ENCODE measurements at regions not wholly inside any gene's neighbourhood (a gene's known extent, or its start where the extent isn't known, plus 50 kb on each side); places are given as distances from the start of the nearest gene placed in this dataset.

- H3K4me3 ChIP-seq = no peak overlapping the region
- no peaks in the 10 kb centered on the region for H3K9me3 ChIP-seq
- intact Hi-C loops (cut with DNase I) = no loop called here
- H3K27ac ChIP-seq = no peak overlapping the region
- TF ChIP-seq CTCF (IDR thresholded peaks at IDR 0.05) = no peak
- no peaks in the 10 kb centered on the region for H3K27me3 ChIP-seq
- H3K36me3 ChIP-seq = no peaks in the 10 kb centered on the region
- ATAC-seq (no peak), DNase-seq (no peak)
- H3K4me1 ChIP-seq = no peaks in the 10 kb centered on the region
Measured at GRCh38 chr6:71199736-71200135, 88.9 kb upstream of the OGFRL1 start.

- H3K4me1 ChIP-seq = no peaks in the 10 kb centered on the region
- H3K36me3 ChIP-seq = no peaks in the 10 kb centered on the region
- H3K27ac ChIP-seq = no peak overlapping the region
- DNase-seq (no peak), ATAC-seq (no peak)
- no peak overlapping the region for H3K4me3 ChIP-seq
- no peaks in the 10 kb centered on the region for H3K27me3 ChIP-seq
- no peak for TF ChIP-seq CTCF (IDR thresholded peaks at IDR 0.05)
- intact Hi-C loops (cut with DNase I) = no loop called here
- H3K9me3 ChIP-seq = no peaks in the 10 kb centered on the region
Measured at GRCh38 chr6:71203206-71203605, 85.4 kb upstream of the OGFRL1 start.

GRCh38 chr6:71204741-71205140, 83.9 kb upstream of the OGFRL1 start:
- TF ChIP-seq CTCF (IDR thresholded peaks at IDR 0.05) = no peak
- no peaks in the 10 kb centered on the region for H3K36me3 ChIP-seq
- intact Hi-C loops (cut with DNase I) = no loop called here
- ATAC-seq = no peak
- H3K9me3 ChIP-seq = no peaks in the 10 kb centered on the region
- H3K4me3 ChIP-seq = no peak overlapping the region
- H3K4me1 ChIP-seq = no peaks in the 10 kb centered on the region
- no peak for DNase-seq
- H3K27ac ChIP-seq = no peak overlapping the region
- no peaks in the 10 kb centered on the region for H3K27me3 ChIP-seq

- TF ChIP-seq CTCF (IDR thresholded peaks at IDR 0.05) = no peak
- no peak for ATAC-seq
- H3K4me3 ChIP-seq = no peak overlapping the region
- no peaks in the 10 kb centered on the region for H3K9me3 ChIP-seq
- no peaks in the 10 kb centered on the region for H3K36me3 ChIP-seq
- intact Hi-C loops (cut with DNase I) = no loop called here
- no peak overlapping the region for H3K27ac ChIP-seq
- no peaks in the 10 kb centered on the region for H3K27me3 ChIP-seq
- no peak for DNase-seq
- no peaks in the 10 kb centered on the region for H3K4me1 ChIP-seq
Measured at GRCh38 chr6:71205336-71205956, 83.2 kb upstream of the OGFRL1 start.

- DNase-seq (no peak), ATAC-seq (no peak)
- Histone ChIP-seq H3K9me3 (no peaks in the 10 kb centered on the region), H3K4me1 (no peaks in the 10 kb centered on the region), H3K27ac (no peak overlapping the region), H3K36me3 (no peaks in the 10 kb centered on the region), H3K4me3 (no peak overlapping the region), H3K27me3 (no peaks in the 10 kb centered on the region)
- intact Hi-C loops (cut with DNase I) = no loop called here
- no peak for TF ChIP-seq CTCF (IDR thresholded peaks at IDR 0.05)
Measured at GRCh38 chr6:71206089-71206488, 82.5 kb upstream of the OGFRL1 start.

GRCh38 chr6:71209206-71209605, 79.4 kb upstream of the OGFRL1 start:
- no peak overlapping the region for H3K4me3 ChIP-seq
- no peak overlapping the region for H3K27ac ChIP-seq
- H3K36me3 ChIP-seq = no peaks in the 10 kb centered on the region
- no peaks in the 10 kb centered on the region for H3K27me3 ChIP-seq
- no peaks in the 10 kb centered on the region for H3K4me1 ChIP-seq
- no peak for TF ChIP-seq CTCF (IDR thresholded peaks at IDR 0.05)
- DNase-seq = no peak
- ATAC-seq = no peak
- intact Hi-C loops (cut with DNase I) = no loop called here
- H3K9me3 ChIP-seq = no peaks in the 10 kb centered on the region
